ENCODE measurements at regions not wholly inside any gene's neighbourhood (a gene's known extent, or its start where the extent isn't known, plus 50 kb on each side); places are given as distances from the start of the nearest gene placed in this dataset.
"Not testable (repeated sequence)": the region's sequence is repeated elsewhere in the genome, so short reads cannot be mapped to it uniquely, and the experiment has no call there.

DNA sequence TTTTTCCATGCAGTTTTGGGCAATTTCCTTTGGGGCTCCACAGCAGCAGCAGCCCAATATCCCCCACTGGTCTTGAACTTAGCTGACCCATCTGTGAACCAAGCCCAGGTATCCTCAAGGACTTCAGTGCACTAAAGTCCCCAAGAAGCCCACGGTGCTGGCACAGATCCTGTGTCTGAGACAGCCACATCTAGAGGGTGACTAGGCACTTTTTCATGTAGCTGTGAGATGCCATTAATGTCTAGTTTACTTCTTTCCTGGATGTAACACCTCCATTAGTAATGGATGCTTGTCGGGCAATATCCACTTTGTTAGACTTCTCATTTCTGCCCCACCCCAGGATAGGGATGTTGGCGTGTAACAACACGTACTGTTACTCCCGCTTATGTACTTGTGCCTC lies 117.9 kb downstream of the GPCPD1 start:
- no peak for DNase-seq

DNA sequence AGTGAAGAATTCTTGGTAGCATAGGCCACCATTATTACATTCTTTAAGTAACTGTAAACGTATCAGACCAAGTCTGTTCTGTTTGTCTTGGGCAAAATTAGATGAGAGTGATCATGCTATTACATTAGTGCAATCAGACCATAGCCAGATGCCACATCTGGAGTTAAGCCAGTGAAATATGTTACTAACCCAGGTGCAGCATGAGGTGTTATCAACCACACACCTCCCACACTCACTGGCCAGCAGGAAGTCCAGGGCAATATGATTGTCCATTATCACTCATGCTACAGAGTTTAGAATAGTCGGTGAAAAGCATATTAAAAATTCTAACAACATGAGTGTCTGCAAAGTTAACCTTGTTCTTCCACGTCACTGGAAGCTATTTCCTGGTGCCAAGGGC lies 119.4 kb downstream of the GPCPD1 start:
- no peak for DNase-seq

DNA sequence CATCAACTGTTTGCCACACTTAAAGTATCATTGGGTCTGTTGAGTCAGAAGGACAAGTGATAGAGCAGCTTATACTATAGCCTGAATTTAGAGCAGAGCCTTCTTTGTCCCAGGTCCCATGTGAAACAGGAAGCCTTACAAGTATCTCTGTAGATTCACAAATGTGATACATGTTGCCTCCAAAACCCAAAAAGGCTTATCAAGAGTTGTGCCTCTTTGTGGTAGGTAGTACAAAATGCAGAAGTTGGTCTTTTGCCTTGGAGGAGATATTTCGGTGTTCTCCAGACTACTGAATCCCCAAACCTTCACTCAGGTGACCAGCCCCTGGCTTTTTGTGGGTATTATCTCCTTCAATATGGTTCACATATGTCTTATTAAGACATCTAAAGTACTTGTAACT lies 121.2 kb downstream of the GPCPD1 start:
- DNase-seq, result no peak

DNA sequence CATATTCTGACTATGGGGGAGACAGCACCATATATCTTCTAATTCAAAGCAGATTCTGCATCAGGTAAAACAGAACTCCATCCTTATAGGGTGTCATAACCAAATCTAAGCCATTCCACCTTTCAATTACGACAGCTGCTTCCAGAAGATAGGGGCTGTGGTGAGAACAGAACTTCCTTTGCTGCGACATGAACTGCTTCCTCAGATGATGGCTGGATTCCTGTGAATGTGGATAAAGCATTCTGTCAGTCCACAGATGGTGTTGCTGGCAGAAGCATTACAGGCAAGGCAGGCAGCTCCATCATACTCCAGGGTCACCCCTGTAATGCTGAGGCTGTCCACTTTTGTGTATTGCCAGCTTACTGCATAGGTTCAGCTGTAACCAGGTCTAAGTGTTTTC lies 122.0 kb downstream of the GPCPD1 start:
- DNase-seq, result no peak

DNA sequence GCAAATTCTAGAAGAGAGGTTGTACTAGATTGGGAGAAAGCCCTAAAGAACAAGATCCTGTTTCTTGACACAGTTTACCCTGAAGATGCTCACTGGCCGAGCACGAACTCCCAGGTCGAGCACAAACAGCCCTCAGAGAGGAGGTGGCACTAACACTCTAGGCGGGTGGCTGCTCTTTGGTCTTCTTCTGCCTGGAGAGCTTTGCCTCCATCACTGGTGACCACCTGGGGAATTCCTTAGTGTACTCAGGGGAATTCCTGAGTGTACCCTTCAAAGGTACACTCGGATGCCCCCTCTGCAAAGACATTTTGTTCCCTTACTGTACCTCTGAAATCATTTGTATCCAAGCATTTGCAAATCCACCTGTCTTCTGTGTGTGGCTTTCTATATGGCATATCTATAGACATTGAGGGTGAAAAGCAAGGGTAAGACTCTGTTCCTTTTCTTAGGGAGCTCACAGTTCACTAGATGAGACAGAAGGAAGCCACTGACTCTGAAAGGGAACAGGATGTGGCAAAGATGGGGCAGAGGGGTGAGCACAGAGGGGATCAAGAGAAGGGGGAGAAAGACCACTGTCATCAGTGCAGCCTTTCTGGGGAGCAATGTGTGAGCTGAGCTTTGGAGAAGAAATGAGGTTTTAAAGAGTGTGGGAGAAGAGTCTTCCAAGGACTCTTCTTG lies 124.3 kb downstream of the GPCPD1 start:
- DNase-seq, result no peak

DNA sequence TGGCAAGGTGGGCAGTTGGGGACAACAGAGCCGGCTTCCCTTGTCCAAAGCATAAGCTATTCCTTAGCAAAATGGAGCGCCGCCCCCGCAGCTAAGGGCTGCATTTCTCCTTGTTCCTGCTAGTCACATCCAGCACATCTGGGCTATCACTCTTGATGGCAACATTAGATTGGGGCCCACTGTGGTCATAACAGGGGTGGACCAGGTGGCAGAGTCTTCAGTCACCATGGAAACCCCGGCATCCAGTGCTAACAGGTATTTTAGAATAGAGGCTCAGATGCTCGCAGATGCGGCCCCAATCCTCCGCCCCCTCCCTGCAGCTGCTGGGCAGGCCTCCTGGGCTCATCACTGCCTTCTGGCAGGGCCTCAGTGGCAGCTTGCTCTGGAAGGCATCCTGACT lies 125.9 kb downstream of the GPCPD1 start:
- no peak for DNase-seq

DNA sequence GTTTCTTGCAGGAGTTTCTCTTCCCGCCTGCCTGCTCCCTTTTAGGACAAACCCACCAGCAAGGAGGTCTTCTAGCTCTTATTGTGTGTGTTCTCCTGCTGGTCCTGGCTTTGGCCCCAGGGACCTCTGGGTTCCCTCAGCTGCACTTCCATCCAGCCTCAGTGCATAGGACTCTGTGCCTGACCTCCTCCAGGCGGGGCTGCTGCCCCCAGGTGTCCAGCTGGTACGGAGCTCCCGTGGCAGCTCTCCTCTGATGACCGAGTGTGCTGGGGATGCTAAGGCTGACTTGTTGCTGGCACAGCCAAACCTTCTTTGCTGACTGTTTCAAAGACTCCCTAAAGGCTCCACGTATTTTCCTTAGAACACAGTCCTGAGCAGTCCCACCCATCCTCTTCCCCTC lies 126.5 kb downstream of the GPCPD1 start:
- no peak for DNase-seq

DNA sequence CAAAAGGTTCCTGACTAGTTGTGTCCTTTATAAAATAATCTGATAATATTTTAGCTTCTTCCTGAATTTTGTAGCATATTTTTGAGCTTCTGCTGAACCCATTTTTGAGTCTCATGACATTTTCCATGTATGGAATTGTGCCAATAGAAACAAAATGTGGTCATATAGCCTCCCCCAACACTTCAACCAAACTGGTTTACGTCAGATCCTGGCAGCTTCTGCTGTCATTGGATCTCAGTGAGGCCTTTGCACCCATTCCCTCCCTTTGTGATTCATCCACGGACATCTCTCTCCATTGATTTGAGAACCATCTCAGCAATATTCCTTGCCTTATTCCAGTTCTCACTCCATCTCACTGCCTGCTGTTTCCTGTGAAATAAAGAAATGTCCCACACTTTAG lies 128.0 kb downstream of the GPCPD1 start:
- no peak for DNase-seq

DNA sequence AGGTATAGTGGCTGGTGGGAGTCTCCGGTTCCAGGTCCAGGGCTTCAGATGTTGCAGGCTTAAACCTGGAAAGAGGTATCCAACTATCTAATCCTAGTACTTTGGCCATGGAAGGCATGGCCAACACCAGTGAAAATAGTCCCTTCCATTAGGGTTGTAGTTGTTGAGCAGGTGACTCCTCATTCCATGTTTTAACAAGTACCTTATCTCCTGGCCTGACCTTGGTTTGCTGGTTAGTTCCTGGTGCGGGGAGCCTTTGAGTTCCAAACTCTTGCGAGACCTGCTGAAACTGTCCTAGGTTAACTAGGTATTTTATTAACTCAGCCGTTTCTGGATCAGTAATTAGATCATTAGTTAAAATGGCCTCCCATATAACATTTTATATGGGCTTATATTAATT lies 128.9 kb downstream of the GPCPD1 start:
- DNase-seq, result no peak

DNA sequence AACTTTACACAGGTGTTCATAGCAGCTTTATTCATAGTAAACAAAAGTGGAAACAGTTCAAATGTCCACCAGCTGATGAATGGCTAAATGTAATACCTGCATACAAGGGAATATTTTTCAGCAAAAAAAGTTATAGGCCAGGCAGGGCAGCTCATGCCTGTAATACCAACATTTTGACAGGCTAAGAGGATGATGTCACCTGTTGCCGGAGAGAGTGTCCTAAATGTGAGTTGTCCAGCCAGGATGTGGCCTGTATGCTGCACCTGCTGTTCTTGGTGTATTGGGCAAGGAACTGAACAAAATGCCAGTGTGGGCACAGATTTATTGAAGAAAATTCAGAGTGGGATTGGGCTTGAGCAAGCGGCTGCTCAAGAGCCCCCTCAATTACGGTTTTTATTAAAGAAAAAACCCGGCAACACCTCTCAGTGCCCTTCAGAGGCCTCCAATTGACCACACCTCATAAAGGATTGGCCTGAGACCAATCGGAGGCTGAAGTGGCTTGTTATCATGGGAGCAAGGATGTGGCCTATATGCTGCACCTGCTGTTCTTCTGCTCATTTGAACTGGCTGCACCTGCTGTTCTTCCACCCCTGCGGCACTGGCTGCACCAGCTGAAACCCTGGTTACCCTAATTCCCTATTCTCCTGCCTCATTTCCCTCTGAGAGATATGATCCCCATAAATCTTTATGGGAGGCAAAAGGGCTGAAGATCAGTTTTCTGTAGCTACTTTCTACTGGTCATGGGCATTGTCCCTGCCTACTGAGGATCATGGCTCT lies 129.8 kb downstream of the GPCPD1 start:
- DNase-seq, result no peak

DNA sequence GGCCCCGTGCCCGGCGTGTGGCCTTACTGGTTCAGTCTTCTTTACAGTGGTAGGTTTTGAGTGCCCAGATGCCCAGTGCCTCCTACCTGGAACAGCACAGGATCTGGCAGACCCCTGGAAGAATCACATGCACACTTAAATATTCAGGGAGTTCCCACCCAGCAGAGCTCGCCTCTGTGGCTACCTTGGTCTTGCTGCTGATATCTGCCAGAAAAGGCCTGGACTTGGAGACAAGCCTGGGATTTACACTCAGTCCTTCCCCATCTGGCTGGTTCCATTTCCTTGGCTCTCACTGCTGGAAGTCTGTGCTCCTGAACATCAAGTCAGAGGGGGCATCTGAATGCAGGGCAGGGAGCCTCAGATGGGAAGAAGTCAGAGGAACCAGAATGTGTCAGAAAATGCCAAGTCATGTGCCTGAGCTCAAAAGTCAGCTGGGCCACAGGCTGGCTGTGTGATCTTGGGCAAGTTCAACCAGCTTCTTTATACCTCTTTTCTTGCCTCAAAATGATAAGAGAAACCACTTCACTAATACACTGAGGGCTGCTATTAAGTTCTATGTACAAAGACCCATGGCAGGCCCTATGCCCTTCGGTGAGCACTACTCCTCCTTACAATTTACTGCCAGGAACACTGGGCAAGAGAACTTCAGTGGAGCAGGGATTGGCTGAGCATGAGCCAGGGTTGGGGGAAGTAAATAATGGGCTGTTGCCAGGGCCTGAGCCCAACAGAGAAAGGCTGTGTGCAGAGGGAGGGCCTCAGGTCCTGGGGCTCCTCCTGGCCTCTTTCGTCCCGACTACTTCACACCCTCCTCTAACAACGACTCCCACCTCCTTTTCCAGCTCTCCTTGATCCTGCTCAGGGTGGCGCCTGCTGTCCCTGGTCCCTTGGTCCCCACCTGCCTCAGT lies 135.9 kb downstream of the GPCPD1 start:
- peak in 3 of 14 donors; percentile 2 to 49 (median 11) for DNase-seq

DNA sequence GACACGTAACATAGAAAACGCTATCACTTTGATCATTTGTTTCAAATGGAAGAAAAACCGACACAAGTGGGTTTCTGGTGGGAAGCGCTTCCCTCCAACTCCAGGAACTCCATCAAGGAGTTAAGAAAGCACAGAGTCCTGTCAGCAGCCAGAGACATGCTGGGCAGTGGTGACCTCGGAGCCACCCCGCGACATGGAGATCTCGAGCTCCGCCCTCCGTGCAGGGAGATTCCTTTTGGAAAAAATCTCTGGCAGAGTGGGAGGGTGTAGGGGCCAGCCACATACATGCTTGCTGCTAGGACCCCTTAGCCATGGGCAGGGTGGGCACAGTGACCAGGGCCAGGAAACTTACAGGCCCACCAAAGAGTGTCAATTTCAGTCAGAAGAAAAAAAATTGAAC lies 138.9 kb downstream of the GPCPD1 start:
- DNase-seq, result not testable (repeated sequence)

DNA sequence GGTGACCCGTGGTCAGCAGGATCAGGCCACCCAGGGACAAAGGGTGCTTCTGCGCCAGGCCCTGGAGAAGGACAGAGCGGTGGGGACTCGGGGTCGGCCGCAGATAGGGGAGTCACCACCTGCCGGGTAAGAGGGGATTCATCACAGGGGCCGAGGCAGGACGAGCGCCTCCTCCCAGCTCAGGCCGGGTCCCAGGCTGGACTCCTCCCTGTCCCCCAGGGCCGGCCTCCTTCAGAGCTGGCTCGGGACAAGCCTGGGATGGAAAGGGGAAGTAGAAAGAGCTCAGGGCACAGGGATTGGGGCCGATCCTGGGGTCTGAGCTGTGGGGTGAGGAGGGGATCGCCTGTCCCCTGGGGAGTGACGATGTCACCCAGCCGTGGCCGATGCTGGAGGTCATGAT lies 139.4 kb downstream of the GPCPD1 start:
- no peak for DNase-seq

DNA sequence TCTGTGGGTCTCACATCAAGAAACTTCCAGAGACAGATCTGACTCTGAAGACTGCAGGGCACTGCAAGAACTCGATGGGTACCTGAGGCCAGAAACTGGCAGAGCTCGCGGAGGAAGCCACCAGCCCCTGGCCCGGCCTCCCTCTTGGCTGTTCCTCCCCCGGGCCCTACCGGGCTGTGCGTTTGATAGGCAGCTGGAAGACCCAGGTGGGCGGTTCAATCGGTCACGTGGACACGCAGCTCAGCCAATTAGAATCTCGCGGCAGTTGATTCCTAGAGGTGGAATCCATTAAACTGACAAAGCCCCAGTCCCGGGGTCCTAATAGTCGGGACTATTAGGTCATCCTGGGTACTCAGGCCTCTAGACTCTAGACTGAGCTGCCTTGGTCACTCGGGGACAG lies 139.9 kb downstream of the GPCPD1 start:
- DNase-seq, result no peak

DNA sequence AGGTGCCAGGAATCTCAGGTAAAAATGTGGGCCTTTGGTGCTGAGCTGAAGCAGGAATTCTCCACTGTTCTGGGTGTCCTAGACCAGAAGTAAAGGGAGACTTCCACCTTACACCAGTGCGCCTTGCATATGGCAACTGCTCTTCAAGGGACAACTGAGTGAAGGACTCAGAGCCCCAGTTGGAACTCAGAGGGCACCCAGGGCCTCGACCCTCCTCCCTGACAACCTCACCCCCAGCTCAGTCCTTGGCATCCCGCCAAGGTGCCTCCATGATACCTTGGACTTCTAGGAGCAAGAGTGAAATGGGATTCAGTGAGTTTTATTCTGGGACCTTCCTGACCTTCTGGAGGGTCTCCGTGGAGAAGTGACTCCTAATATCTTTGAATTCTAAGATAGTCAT lies 140.3 kb downstream of the GPCPD1 start:
- no peak for DNase-seq

DNA sequence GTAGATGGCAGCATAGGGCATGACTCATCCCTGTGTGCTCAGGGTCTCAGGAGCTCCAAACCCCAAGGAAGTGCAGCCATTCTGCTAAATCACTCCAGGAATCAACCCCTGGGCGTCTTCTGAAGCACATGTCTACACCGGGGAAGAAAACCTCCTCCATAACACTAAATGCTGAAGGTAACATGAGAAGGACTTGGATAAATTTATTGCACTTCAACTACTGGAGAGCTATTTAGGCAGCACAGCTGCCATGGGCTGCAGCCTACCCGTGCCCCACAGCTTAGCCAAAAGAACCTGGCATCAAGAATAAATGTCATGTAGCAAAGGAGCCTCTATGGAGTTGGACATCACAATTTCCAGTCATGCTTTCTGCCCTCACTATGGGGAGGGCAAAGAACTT lies 141.7 kb downstream of the GPCPD1 start:
- DNase-seq, result no peak

DNA sequence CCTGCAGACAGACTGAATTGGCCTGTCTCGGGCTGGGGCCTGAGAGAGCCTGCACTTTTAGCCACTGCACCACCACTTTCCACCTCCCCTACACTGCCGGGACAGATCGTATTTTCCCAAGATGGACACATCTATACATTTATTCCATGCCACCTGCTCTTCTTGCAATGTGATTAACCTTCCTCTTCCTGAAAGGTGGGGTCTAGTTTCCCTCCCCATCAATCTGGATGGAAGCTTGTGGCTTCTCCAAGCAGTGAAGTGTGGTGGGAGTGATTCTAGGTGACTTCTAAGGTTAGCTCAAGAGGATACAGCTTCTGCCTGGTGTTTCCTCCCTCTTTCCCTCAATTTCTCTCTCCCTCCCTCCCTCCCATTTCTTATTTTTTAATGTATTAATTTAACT lies 143.7 kb downstream of the GPCPD1 start:
- DNase-seq, result no peak

DNA sequence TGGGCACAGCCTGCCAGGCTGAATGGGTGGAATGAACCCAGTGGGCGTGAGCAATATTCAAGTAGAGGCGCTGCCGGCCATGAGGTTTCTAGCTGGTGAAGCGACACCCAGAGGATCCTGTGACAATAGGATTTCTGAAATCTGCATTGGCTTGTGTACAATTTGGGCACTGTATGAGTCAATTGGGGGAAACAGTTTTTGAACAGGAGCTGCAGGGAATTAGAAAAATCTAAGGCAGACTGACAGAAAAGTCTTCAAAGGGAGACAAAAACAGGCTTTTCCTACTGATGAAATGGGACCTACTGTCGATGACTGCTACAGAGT lies 145.2 kb downstream of the GPCPD1 start:
- no peak for DNase-seq

DNA sequence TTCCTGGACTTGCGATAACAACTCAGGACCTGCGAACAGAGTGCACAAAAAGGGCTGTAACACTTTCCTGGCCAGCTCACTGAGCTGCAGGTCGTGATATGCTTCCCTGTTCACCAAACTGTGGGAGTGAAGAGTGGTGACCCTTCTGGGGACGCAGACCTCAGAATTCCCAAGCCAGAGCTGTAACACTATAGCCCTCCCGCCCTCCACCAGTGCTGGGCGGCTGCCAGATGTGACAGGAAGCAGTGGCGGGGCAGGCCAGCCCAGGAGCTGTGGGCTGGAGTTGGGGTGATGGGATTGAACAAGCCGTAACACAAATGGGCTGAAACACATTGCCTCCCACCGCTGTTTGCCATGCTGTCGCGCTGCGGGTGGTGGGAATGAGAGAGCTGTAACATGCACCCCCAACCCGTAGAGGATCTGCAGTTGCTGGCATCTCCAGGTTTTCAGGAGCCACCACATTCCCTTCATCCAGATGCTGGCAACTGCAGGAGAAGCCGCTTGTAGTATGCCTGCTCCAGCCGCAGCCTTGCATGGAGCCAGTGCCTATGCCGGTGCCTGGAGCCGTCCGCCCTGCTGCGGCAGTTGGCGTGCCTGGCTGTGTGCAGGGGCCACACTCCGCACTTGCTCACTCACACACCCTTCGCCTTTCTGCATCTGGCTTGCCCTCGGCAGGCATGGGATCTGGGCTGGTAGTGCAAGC lies 145.8 kb downstream of the GPCPD1 start:
- no peak for DNase-seq

DNA sequence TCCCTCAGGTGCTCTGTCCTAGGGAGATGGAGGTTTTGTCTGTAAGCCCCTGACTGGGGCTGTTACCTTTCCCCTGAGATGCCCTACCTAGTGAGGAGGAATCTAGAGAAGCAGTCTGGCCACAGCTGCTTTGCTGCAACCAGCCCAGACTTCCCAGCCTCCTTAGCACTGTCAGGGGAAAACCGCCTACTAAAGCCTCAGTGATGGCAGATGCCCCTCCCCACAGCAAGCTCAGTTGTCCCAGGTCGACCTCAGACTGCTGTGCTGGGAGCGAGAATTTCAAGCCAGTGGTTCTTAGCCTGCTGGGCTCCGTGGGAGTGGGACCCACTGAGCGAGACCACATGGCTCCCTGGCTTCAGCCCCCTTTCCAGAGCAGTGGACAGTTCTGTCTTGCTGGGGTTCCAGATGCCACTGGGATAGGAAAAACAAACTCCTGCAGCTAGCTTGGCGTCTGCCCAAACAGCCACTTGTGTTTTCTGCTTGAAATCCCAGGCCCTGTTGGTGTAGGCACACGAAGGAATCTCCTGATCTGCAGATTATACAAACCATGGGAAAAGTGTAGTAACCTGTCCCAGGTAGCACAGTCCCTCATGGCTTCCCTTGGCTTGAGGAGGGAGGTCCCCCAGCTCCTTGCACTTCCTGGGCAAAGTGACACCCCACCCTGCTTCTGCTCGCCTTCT lies 146.4 kb upstream of the PROKR2 start:
- DNase-seq, result no peak

DNA sequence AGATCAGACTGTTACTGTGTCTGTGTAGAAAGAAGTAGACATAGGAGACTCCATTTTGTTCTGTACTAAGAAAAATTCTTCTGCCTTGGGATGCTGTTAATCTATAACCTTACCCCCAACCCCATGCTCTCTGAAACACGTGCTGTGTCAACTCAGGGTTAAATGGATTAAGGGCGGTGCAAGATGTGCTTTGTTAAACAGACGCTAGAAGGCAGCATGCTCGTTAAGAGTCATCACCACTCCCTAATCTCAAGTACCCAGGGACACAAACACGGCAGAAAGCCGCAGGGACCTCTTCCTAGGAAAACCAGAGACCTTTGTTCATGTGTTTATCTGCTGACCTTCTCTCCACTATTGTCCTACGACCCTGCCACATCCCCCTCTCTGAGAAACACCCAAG lies 137.0 kb upstream of the PROKR2 start:
- not testable (repeated sequence) for DNase-seq

DNA sequence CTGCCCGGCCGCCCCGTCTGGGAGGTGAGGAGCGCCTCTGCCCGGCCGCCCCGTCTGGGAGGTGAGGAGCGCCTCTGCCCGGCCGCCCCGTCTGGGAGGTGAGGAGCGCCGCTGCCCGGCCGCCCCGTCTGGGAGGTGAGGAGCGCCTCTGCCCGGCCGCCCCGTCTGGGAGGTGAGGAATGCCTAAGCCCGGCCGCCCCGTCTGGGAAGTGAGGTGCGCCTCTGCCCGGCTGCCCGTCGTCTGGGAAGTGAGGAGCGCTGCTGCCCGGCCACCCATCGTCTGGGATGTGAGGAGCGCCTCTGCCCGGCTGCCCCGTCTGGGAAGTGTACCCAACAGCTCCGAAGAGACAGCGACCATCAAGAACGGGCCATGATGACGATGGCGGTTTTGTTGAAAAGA lies 136.6 kb upstream of the PROKR2 start:
- not testable (repeated sequence) for DNase-seq
